Liver (tissue), 3 donors: ENCODE measurements at regions not wholly inside any gene's neighbourhood (a gene's known extent, or its start where the extent isn't known, plus 50 kb on each side); places are given as distances from the start of the nearest gene placed in this dataset.

Source experiments
- CTCF ChIP-seq: fragments of 150-350 bp; IDR thresholded peaks from 2 replicates; pipeline ENCODE4 v1.5.1; 2017; ENCODE audit warnings: improper control_type of control experiment, low read depth, low read length; ENCODE audit not compliant: missing input control
- GABPA ChIP-seq, 2 donors: IDR thresholded peaks in 1 of 2; conservative IDR thresholded peaks in 1 of 2; 2 replicates each; pipeline ENCODE4 v1.6.1; 2016; ENCODE audit warnings: antibody characterized with exemption in 2 of 2, mild to moderate bottlenecking in 1 of 2, moderate library complexity in 1 of 2
- JUND ChIP-seq, 2 donors: IDR thresholded peaks; 2 replicates each; pipeline ENCODE4 v1.6.1; 2016; ENCODE audit warnings: antibody characterized with exemption in 2 of 2
- MAX ChIP-seq: IDR thresholded peaks from 2 replicates; pipeline ENCODE4 v1.6.1; 2016; ENCODE audit warnings: antibody characterized with exemption
- SP1 ChIP-seq: IDR thresholded peaks from 2 replicates; pipeline ENCODE4 v1.6.1; 2018; ENCODE audit warnings: antibody characterized with exemption, mild to moderate bottlenecking
- YY1 ChIP-seq: IDR thresholded peaks from 2 replicates; pipeline ENCODE4 v1.6.1; 2016; ENCODE audit warnings: antibody characterized with exemption, mild to moderate bottlenecking
- TF ChIP-seq, protein P1 (sequence below): IDR thresholded peaks from 2 replicates; pipeline ENCODE4 v1.6.1; 2016; ENCODE audit warnings: antibody characterized with exemption, mild to moderate bottlenecking
- donor health status: healthy.
- donor health status: healthy.

DNA sequence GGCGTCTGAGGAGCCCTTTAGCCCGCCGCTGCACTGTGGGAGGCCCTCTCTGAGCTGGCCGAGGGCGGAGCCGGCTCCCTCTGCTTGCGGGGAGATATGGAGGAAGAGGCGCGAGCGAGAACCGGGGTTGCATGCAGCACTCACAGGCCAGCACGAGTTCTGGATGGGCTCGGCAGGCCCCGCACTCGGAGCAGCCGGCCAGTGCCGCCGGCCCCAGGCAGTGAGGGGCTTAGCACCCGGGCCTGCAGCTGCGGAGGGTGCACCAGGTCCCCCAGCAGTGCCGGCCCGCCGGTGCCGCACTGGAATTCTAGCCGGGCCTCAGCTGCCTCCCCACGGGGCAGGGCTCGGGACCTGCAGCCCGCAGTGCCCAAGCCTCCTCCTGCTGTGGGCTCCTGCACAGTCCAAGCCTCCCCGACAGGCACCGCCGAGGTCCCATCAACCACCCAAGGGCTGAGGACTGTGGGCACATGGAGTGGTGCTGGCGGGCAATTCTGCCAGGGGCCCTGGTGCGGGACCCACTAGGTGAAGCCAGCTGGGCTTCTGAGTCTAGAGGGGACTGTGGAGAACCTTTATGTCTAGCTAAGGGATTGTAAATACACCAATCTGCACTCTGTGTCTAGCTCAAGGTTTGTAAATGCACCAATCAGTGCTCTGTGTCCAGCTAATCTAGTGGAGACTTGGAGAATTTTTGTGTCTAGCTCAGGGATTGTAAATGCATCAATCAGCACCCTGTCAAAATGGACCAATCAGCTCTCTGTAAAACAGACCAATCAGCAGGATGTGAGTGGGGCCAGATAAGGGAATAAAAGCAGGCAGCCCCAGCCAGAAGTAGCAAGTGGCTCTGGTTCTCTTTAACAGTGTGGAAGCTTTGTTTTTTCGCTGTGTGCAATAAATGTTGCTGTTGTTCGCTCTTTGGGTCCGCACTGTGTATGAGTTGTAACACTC is 329.7 kb upstream of the JARID2 start:
- TF ChIP-seq CTCF (no peak), GABPA (IDR thresholded peaks at IDR 0.05 in 1 of 2, conservative IDR thresholded peaks at IDR 0.05 in 1 of 2) (no peak), MAX (no peak), JUND (IDR thresholded peaks at IDR 0.05) (no peak), YY1 (no peak), SP1 (no peak)
- TF ChIP-seq, protein P1, sequence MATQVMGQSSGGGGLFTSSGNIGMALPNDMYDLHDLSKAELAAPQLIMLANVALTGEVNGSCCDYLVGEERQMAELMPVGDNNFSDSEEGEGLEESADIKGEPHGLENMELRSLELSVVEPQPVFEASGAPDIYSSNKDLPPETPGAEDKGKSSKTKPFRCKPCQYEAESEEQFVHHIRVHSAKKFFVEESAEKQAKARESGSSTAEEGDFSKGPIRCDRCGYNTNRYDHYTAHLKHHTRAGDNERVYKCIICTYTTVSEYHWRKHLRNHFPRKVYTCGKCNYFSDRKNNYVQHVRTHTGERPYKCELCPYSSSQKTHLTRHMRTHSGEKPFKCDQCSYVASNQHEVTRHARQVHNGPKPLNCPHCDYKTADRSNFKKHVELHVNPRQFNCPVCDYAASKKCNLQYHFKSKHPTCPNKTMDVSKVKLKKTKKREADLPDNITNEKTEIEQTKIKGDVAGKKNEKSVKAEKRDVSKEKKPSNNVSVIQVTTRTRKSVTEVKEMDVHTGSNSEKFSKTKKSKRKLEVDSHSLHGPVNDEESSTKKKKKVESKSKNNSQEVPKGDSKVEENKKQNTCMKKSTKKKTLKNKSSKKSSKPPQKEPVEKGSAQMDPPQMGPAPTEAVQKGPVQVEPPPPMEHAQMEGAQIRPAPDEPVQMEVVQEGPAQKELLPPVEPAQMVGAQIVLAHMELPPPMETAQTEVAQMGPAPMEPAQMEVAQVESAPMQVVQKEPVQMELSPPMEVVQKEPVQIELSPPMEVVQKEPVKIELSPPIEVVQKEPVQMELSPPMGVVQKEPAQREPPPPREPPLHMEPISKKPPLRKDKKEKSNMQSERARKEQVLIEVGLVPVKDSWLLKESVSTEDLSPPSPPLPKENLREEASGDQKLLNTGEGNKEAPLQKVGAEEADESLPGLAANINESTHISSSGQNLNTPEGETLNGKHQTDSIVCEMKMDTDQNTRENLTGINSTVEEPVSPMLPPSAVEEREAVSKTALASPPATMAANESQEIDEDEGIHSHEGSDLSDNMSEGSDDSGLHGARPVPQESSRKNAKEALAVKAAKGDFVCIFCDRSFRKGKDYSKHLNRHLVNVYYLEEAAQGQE: no peak
